ENCODE measurements at regions not wholly inside any gene's neighbourhood (a gene's known extent, or its start where the extent isn't known, plus 50 kb on each side); places are given as distances from the start of the nearest gene placed in this dataset.

DNA sequence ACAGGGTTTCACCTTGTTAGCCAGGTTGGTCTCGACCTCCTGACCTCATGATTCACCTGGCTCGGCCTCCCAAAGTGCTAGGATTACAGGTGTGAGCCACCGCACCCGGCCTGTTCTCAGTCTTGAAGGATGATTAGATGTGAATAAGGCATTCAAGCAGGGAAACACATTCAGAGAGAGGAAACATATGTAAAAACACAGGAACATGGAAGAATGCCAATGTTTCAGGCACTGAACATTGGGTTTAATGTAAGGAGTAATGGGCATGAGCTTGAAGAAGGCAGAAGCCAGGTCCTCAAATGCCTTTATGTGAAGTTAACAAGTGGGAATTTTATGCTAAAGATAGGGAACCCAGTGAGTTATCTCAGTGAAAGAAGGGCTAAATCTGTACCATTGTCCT lies 74.3 kb downstream of the ARL4A start:
- Histone ChIP-seq H3K4me1 (ENCODE audit: control insufficient read depth, low read length) (no peaks in the 10 kb centered on the region), H3K4me3 (ENCODE audit: low read length) (no peak overlapping the region), H4K20me1 (ENCODE audit: control insufficient read depth, insufficient read depth, low read depth, low read length) (no peaks in the 10 kb centered on the region), H3K4me2 (ENCODE audit: low read length) (no peak overlapping the region), H3F3A (ENCODE audit: control insufficient read depth, insufficient read depth) (no peaks in the 10 kb centered on the region), H3K36me3 (ENCODE audit: control insufficient read depth, low read length) (no peaks in the 10 kb centered on the region), H3K79me2 (ENCODE audit: control insufficient read depth, low read length) (no peaks in the 10 kb centered on the region), H3K9me3 (ENCODE audit: control insufficient read depth, insufficient read depth, low read length) (no peaks in the 10 kb centered on the region), H3K27me3 (ENCODE audit: control insufficient read depth, low read length) (no peaks in the 10 kb centered on the region), H3K27ac (ENCODE audit: low read depth, low read length) (no peak overlapping the region), H3K9me2 (replicated peaks; ENCODE audit: control insufficient read depth, low read length) (no peaks in the 10 kb centered on the region)
- TF ChIP-seq CTCF (IDR thresholded peaks at IDR 0.05; ENCODE audit: low read depth, low read length, poor library complexity, severe bottlenecking) (no peak), EZH2phosphoT487 (IDR thresholded peaks at IDR 0.05; ENCODE audit: borderline replicate concordance, low read length) (no peak)

DNA sequence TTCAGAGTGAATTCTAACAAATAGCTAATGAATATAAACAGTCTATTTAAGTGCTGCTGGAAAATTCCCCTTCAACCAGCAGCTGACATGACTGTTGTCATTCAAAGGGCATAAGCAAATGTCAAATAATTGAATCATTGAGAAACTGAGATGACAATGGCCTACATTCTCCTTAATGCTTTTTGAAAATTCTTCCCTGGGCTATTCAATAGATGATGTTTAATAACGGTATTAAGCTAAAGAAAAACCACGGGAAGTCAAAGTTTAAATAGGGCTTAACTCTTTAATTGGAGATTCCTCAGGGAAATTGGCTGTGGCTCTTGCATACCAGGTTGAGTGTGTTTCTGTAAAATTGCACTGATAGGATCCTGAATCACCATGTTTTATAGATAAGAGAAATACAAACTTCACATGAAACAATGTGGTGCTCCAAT lies 77.0 kb downstream of the ARL4A start:
- no peaks in the 10 kb centered on the region for H3K4me1 ChIP-seq (ENCODE audit: control insufficient read depth, low read length)
- H3K27me3 ChIP-seq (ENCODE audit: control insufficient read depth, low read length): no peaks in the 10 kb centered on the region
- no peak overlapping the region for H3K4me2 ChIP-seq (ENCODE audit: low read length)
- H3K9me2 ChIP-seq (replicated peaks; ENCODE audit: control insufficient read depth, low read length): no peaks in the 10 kb centered on the region
- H3K36me3 ChIP-seq (ENCODE audit: control insufficient read depth, low read length): no peaks in the 10 kb centered on the region
- TF ChIP-seq EZH2phosphoT487 (IDR thresholded peaks at IDR 0.05; ENCODE audit: borderline replicate concordance, low read length) (no peak), CTCF (IDR thresholded peaks at IDR 0.05; ENCODE audit: low read depth, low read length, poor library complexity, severe bottlenecking) (no peak)
- no peaks in the 10 kb centered on the region for H3F3A ChIP-seq (ENCODE audit: control insufficient read depth, insufficient read depth)
- no peaks in the 10 kb centered on the region for H3K9me3 ChIP-seq (ENCODE audit: control insufficient read depth, insufficient read depth, low read length)
- H3K27ac ChIP-seq (ENCODE audit: low read depth, low read length): no peak overlapping the region
- no peak overlapping the region for H3K4me3 ChIP-seq (ENCODE audit: low read length)
- H4K20me1 ChIP-seq (ENCODE audit: control insufficient read depth, insufficient read depth, low read depth, low read length): no peaks in the 10 kb centered on the region
- no peaks in the 10 kb centered on the region for H3K79me2 ChIP-seq (ENCODE audit: control insufficient read depth, low read length)

- TF ChIP-seq CTCF (IDR thresholded peaks at IDR 0.05; ENCODE audit: low read depth, low read length, poor library complexity, severe bottlenecking) (no peak), EZH2phosphoT487 (IDR thresholded peaks at IDR 0.05; ENCODE audit: borderline replicate concordance, low read length) (no peak)
- H3K27me3 ChIP-seq (ENCODE audit: control insufficient read depth, low read length): no peaks in the 10 kb centered on the region
- no peaks in the 10 kb centered on the region for H3K79me2 ChIP-seq (ENCODE audit: control insufficient read depth, low read length)
- H3K4me2 ChIP-seq (ENCODE audit: low read length): no peak overlapping the region
- no peaks in the 10 kb centered on the region for H3K9me2 ChIP-seq (replicated peaks; ENCODE audit: control insufficient read depth, low read length)
- no peaks in the 10 kb centered on the region for H4K20me1 ChIP-seq (ENCODE audit: control insufficient read depth, insufficient read depth, low read depth, low read length)
- no peaks in the 10 kb centered on the region for H3K9me3 ChIP-seq (ENCODE audit: control insufficient read depth, insufficient read depth, low read length)
- H3F3A ChIP-seq (ENCODE audit: control insufficient read depth, insufficient read depth): no peaks in the 10 kb centered on the region
- H3K36me3 ChIP-seq (ENCODE audit: control insufficient read depth, low read length): no peaks in the 10 kb centered on the region
- no peaks in the 10 kb centered on the region for H3K4me1 ChIP-seq (ENCODE audit: control insufficient read depth, low read length)
- no peak overlapping the region for H3K4me3 ChIP-seq (ENCODE audit: low read length)
- no peak overlapping the region for H3K27ac ChIP-seq (ENCODE audit: low read depth, low read length)
Measured at GRCh38 chr7:12765431-12766100, 78.1 kb downstream of the ARL4A start.

All from DOHH2 (cell line).